Keratinocyte (primary cell): ENCODE measurements at regions not wholly inside any gene's neighbourhood (a gene's known extent, or its start where the extent isn't known, plus 50 kb on each side); places are given as distances from the start of the nearest gene placed in this dataset.

Experiments
- DNase-seq: peaks from one replicate; pipeline ENCODE4 v3.0.0-alpha.2; 2011; ENCODE audit warnings: low read depth, missing footprints, low spot score
- FAIRE-seq: peaks from 2 replicates; lab custom pipeline; 2011; peaks lifted over from hg19 to GRCh38; lab: Jason Lieb, UNC
- H2AFZ ChIP-seq: 2 replicates; pipeline ENCODE4 v1.6.0; 2012; ENCODE audit warnings: low read length, control low read depth, inconsistent platforms; ENCODE audit not compliant: control insufficient read depth
- H3K27ac ChIP-seq: 2 replicates; pipeline ENCODE4 v1.5.1; 2011; ENCODE audit warnings: low read length; ENCODE audit not compliant: control insufficient read depth, insufficient read depth
- H3K27me3 ChIP-seq: 3 replicates; pipeline ENCODE4 v1.6.0; 2011; ENCODE audit warnings: low read length; ENCODE audit not compliant: control insufficient read depth, insufficient read depth; ENCODE audit errors: extremely low read depth
- H3K36me3 ChIP-seq, 2 experiments: 2 replicates in 1 of 2; 3 replicates in 1 of 2; pipeline ENCODE4 v1.5.1; 2011; ENCODE audit warnings: low read length in 2 of 2, mild to moderate bottlenecking in 1 of 2; ENCODE audit not compliant: control insufficient read depth in 2 of 2, insufficient read depth in 2 of 2; ENCODE audit errors: extremely low read depth in 1 of 2
- H3K4me1 ChIP-seq: 3 replicates; pipeline ENCODE4 v1.5.1; 2011; ENCODE audit warnings: low read length; ENCODE audit not compliant: control insufficient read depth, insufficient read depth; ENCODE audit errors: extremely low read depth
- H3K4me2 ChIP-seq: 3 replicates; pipeline ENCODE4 v1.6.0; 2011; ENCODE audit warnings: low read depth, low read length; ENCODE audit not compliant: control insufficient read depth, insufficient read depth; ENCODE audit errors: extremely low read depth
- H3K4me3 ChIP-seq, 3 experiments: fragments of 200-600 bp in 1 of 3; sonication (generic) in 1 of 3; 2 replicates in 2 of 3; 3 replicates in 1 of 3; pipeline ENCODE4 v1.5.1; 2011 to 2016; ENCODE audit warnings: low read length in 3 of 3, mild to moderate bottlenecking in 3 of 3, control low read depth in 2 of 3, inconsistent platforms in 1 of 3, low read depth in 1 of 3, mixed read lengths in 1 of 3, mixed run types in 1 of 3, moderate library complexity in 1 of 3; ENCODE audit not compliant: control insufficient read depth in 2 of 3, insufficient read depth in 2 of 3; ENCODE audit errors: extremely low read depth in 1 of 3
- H3K79me2 ChIP-seq: 2 replicates; pipeline ENCODE4 v1.6.0; 2012; ENCODE audit warnings: low read length; ENCODE audit not compliant: control insufficient read depth, insufficient read depth
- H3K9ac ChIP-seq: 3 replicates; pipeline ENCODE4 v1.6.0; 2011; ENCODE audit warnings: low read length; ENCODE audit not compliant: control insufficient read depth, insufficient read depth; ENCODE audit errors: extremely low read depth
- H3K9me1 ChIP-seq: 3 replicates; pipeline ENCODE4 v1.6.0; 2011; ENCODE audit warnings: low read length; ENCODE audit not compliant: control insufficient read depth, insufficient read depth; ENCODE audit errors: extremely low read depth
- H3K9me3 ChIP-seq: 2 replicates; pipeline ENCODE4 v1.5.1; 2012; ENCODE audit warnings: low read depth, low read length; ENCODE audit not compliant: control insufficient read depth
- H4K20me1 ChIP-seq: 3 replicates; pipeline ENCODE4 v1.6.0; 2011; ENCODE audit warnings: low read length; ENCODE audit not compliant: control insufficient read depth, insufficient read depth; ENCODE audit errors: extremely low read depth
- CTCF ChIP-seq, 3 experiments: IDR thresholded peaks in 1 of 3; conservative IDR thresholded peaks in 1 of 3; optimal IDR thresholded peaks in 1 of 3; 2 replicates in 2 of 3; 3 replicates in 1 of 3; pipeline versions ENCODE3 to v1.5.1; 2011; ENCODE audit warnings: low read length in 3 of 3, mild to moderate bottlenecking in 3 of 3, moderate library complexity in 2 of 3, control low read depth in 1 of 3, inconsistent platforms in 1 of 3; ENCODE audit not compliant: insufficient read depth in 2 of 3; ENCODE audit errors: extremely low read depth in 1 of 3
- EZH2 ChIP-seq: IDR thresholded peaks from one replicate; pipeline ENCODE4 v1.6.1; 2012; ENCODE audit warnings: inconsistent platforms, mild to moderate bottlenecking, low read length, moderate library complexity
- dilution Hi-C: fragments of 300-500 bp; cut with MboI; formaldehyde crosslinking; loops from one replicate; pipeline ENCODE4 v1.7.0; 2020; ENCODE audit warnings: low sequenced_read_pairs; ENCODE audit not compliant: extremely low pct_ligation_motif_present

DNA sequence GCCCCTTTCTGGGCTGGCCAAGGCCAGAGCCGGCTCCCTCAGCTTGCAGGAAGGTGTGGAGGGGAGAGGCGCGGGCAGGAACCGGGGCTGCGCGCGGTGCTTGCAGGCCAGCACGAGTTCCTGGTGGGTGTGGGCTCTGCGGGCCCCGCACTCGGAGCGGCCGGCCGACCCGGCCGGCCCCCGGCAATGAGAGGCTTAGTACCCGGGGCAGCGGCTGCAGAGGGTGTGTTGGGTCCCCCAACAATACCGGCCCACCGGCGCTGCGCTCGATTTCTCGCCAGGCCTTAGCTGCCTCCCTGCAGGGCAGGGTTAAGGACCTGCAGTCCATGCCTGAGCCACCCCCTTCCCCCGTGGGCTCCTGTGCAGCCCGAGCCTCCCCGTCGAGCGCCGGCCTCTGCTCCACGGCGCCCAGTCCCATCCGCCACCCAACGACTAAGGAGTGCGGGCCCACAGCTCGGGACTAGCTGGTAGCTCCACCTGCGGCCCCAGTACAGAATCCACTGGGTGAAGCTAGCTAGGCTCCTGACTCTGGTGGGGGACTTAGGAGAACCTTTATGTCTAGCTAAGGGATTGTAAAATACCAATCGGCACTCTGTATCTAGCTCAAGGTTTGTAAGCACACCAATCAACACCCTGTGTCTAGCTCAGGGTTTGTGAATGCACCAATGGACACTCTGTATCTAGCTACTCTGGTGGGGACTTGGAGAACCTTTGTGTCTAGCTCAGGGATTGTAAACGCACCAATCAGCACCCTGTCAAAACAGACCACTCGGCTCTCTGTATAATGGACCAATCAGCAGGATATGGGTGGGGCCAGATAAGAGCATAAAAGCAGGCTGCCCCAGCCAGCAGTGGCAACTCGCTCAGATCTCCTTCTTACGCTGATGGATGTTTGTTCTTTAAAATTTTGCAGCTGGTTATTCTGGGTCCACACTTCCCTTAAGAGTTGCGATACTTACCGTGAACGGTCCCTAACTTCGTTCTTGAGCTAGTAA is 167.4 kb upstream of the RREB1 start:
- Histone ChIP-seq H3K36me3 (no peaks in the 10 kb centered on the region), H4K20me1 (no peaks in the 10 kb centered on the region), H3K9me3 (no peaks in the 10 kb centered on the region), H3K27me3 (no peaks in the 10 kb centered on the region), H3K9me1 (no peaks in the 10 kb centered on the region), H2AFZ (no peak overlapping the region), H3K9ac (no peak overlapping the region), H3K4me2 (no peak overlapping the region), H3K4me1 (no peaks in the 10 kb centered on the region), H3K27ac (no peak overlapping the region), H3K79me2 (no peaks in the 10 kb centered on the region), H3K4me3 (no peak overlapping the region)
- TF ChIP-seq CTCF (optimal IDR thresholded peaks at IDR 0.05 in 1 of 3, IDR thresholded peaks at IDR 0.05 in 1 of 3, conservative IDR thresholded peaks at IDR 0.05 in 1 of 3; ENCODE audit: extremely low read depth in 1 of 3, insufficient read depth in 2 of 3, low read length in 3 of 3) = no peak
- no peak for DNase-seq
- dilution Hi-C loops = no loop called here
- FAIRE-seq = no peak

GRCh38 chr6:6941201-6941600 is 166.6 kb upstream of the RREB1 start:
- DNase-seq (no peak), FAIRE-seq (no peak)
- Histone ChIP-seq H3K36me3 (no peaks in the 10 kb centered on the region), H3K27ac (no peak overlapping the region), H3K4me1 (no peaks in the 10 kb centered on the region), H3K27me3 (no peaks in the 10 kb centered on the region), H3K9me3 (no peaks in the 10 kb centered on the region), H3K4me2 (no peak overlapping the region), H3K79me2 (no peaks in the 10 kb centered on the region), H3K4me3 (no peak overlapping the region), H3K9me1 (no peaks in the 10 kb centered on the region), H4K20me1 (no peaks in the 10 kb centered on the region), H3K9ac (no peak overlapping the region), H2AFZ (no peak overlapping the region)
- dilution Hi-C loops = no loop called here
- no peak for TF ChIP-seq EZH2
- TF ChIP-seq CTCF (optimal IDR thresholded peaks at IDR 0.05 in 1 of 3, IDR thresholded peaks at IDR 0.05 in 1 of 3, conservative IDR thresholded peaks at IDR 0.05 in 1 of 3; ENCODE audit: extremely low read depth in 1 of 3, insufficient read depth in 2 of 3, low read length in 3 of 3) = no peak
